K562 (cell line): ENCODE measurements at regions not wholly inside any gene's neighbourhood (a gene's known extent, or its start where the extent isn't known, plus 50 kb on each side); places are given as distances from the start of the nearest gene placed in this dataset.

Experiments used
- EGR1 ChIP-seq: fragments of 450-650 bp; conservative IDR thresholded peaks from 2 replicates; pipeline ENCODE4 v1.6.1; 2017; ENCODE audit warnings: mild to moderate bottlenecking
- RAD51 ChIP-seq: fragments of 450-650 bp; IDR thresholded peaks from 2 replicates; pipeline ENCODE4 v1.7.1; 2016; ENCODE audit warnings: low read depth, mild to moderate bottlenecking, borderline replicate concordance
- RBM34 ChIP-seq: fragments of 200-400 bp; formaldehyde crosslinking; IDR thresholded peaks from 2 replicates; pipeline ENCODE4 v1.6.1; 2018; ENCODE audit warnings: low read length, borderline replicate concordance; ENCODE audit not compliant: insufficient read depth
- SRSF1 ChIP-seq: fragments of 200-400 bp; formaldehyde crosslinking; IDR thresholded peaks from 2 replicates; pipeline ENCODE4 v1.6.1; 2017; ENCODE audit warnings: mild to moderate bottlenecking, low read depth, low read length, moderate library complexity
- ZNF224 ChIP-seq: sonication (generic); formaldehyde crosslinking; IDR thresholded peaks from 2 replicates; pipeline ENCODE4 v1.8.0; 2022; ENCODE audit warnings: mild to moderate bottlenecking, missing genetic modification reagents
- TF ChIP-seq, protein P1 (sequence below): sonication (generic); formaldehyde crosslinking; IDR thresholded peaks from 2 replicates; pipeline ENCODE4 v1.9.0; 2022; ENCODE audit warnings: mild to moderate bottlenecking, missing genetic modification reagents

DNA sequence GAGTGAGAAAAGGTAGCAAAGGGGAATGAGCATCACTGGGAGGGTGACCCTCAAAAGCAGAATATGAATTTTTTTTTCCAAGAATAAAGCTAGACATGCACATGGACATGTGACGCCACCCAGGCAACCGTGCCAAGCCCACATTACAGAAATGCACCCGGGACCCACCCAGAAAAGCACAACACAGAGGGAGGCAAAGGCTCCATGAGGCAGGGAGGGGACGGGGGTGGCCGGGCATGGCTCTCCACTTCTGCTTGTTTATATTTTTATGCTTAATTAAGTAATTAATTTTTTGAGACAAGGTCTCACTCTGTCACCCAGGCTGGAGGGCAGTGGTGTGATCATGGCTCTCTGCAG, 1524.3 kb downstream of the BRD1 start:
- TF ChIP-seq EGR1 (no peak), ZNF224 (CRISPR knock-in tag) (no peak), RAD51 (no peak), SRSF1 (no peak), RBM34 (no peak)
- TF ChIP-seq, protein P1, sequence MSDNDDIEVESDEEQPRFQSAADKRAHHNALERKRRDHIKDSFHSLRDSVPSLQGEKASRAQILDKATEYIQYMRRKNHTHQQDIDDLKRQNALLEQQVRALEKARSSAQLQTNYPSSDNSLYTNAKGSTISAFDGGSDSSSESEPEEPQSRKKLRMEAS, result no peak
